HepG2 (cell line): ENCODE measurements at regions not wholly inside any gene's neighbourhood (a gene's known extent, or its start where the extent isn't known, plus 50 kb on each side); places are given as distances from the start of the nearest gene placed in this dataset.

Experiments
- ATAC-seq: fragments of 200-7000 bp; cut with Tn5 transposase; 3 replicates; pipeline ENCODE4 v1.9.1; 2020; ENCODE audit warnings: mild to moderate bottlenecking, moderate library complexity
- BruUV-seq: library from RNA; stranded (reverse); fragments of 400-500 nt; replicated peaks from 2 replicates; lab custom pipeline; 2021; lab: Mats Ljungman, UMichigan
- CTCF ChIA-PET: fragments of 300-600 bp; formaldehyde crosslinking; extraction: SDS; loops from one replicate; lab custom pipeline; 2021; ENCODE audit warnings: low total read pairs, inconsistent platforms, low intra/inter-chr PET ratio; lab: Yijun Ruan, JAX
- POLR2A ChIA-PET: fragments of 350-600 bp; sonication (Branson Sonifier 250); formaldehyde crosslinking; loops from one replicate; lab custom pipeline; 2020; ENCODE audit warnings: antibody characterized with exemption, inconsistent platforms; lab: Yijun Ruan, JAX
- DNase-seq: peaks from one replicate; pipeline ENCODE4 v3.0.0-alpha.2; 2015; ENCODE audit warnings: low spot score
- FAIRE-seq: peaks from 3 replicates; lab custom pipeline; 2011; peaks lifted over from hg19 to GRCh38; lab: Jason Lieb, UNC
- H2AFZ ChIP-seq: one replicate; pipeline ENCODE4 v1.6.1; 2011; ENCODE audit warnings: low read length, inconsistent platforms
- H3K27ac ChIP-seq: fragments of 300-600 bp; 3 replicates; pipeline ENCODE4 v1.8.0; 2011; ENCODE audit warnings: mixed run types, mild to moderate bottlenecking, mixed read lengths, low read length, inconsistent platforms; ENCODE audit not compliant: insufficient read depth; ENCODE audit errors: extremely low read length
- H3K27me3 ChIP-seq, 2 experiments: fragments of 200-600 bp in 1 of 2; 2 replicates in 1 of 2; 3 replicates in 1 of 2; pipeline versions ENCODE4 v1.6.0 to v1.8.0; 2011; ENCODE audit warnings: low read length in 2 of 2, mild to moderate bottlenecking in 2 of 2, moderate library complexity in 2 of 2, inconsistent platforms in 1 of 2; ENCODE audit not compliant: insufficient read depth in 2 of 2, control insufficient read depth in 1 of 2
- H3K36me3 ChIP-seq, 2 experiments: fragments of 200-600 bp in 1 of 2; replicated peaks in 1 of 2; 2 replicates in 1 of 2; 3 replicates in 1 of 2; pipeline versions ENCODE4 v1.5.1 to v1.8.0; 2011; ENCODE audit warnings: low read length in 2 of 2, inconsistent platforms in 1 of 2; ENCODE audit not compliant: insufficient read depth in 2 of 2, control insufficient read depth in 1 of 2
- H3K4me1 ChIP-seq: 2 replicates; pipeline ENCODE4 v1.5.1; 2012; ENCODE audit warnings: low read length, inconsistent platforms; ENCODE audit not compliant: insufficient read depth
- H3K4me2 ChIP-seq: 2 replicates; pipeline ENCODE4 v1.6.0; 2011; ENCODE audit warnings: low read depth, low read length, inconsistent platforms
- H3K4me3 ChIP-seq, 3 experiments: fragments of 200-600 bp in 1 of 3; sonication (generic), shearing (Covaris generic) in 1 of 3; replicated peaks in 1 of 3; 2 replicates each; pipeline ENCODE4 v1.5.1; 2011 to 2016; ENCODE audit warnings: low read length in 3 of 3, inconsistent platforms in 2 of 3, low read depth in 2 of 3, mild to moderate bottlenecking in 2 of 3, control low read depth in 1 of 3, mixed read lengths in 1 of 3; ENCODE audit not compliant: insufficient read depth in 1 of 3
- H3K79me2 ChIP-seq: one replicate; pipeline ENCODE4 v1.6.1; 2011; ENCODE audit warnings: low read length, inconsistent platforms; ENCODE audit not compliant: insufficient read depth
- H3K9ac ChIP-seq: 2 replicates; pipeline ENCODE4 v1.6.0; 2011; ENCODE audit warnings: mild to moderate bottlenecking, low read depth, low read length, inconsistent platforms; ENCODE audit not compliant: insufficient read depth
- H3K9me3 ChIP-seq: 2 replicates; pipeline ENCODE4 v1.5.1; 2012; ENCODE audit warnings: mild to moderate bottlenecking, low read length
- H4K20me1 ChIP-seq: 2 replicates; pipeline ENCODE4 v1.6.0; 2011; ENCODE audit warnings: inconsistent platforms, mild to moderate bottlenecking, low read length, moderate library complexity; ENCODE audit not compliant: insufficient read depth
- ELF4 ChIP-seq: sonication (generic); formaldehyde crosslinking; IDR thresholded peaks from 2 replicates; pipeline ENCODE4 v1.5.0; 2020; ENCODE audit warnings: missing genetic modification reagents, mild to moderate bottlenecking, moderate library complexity, borderline replicate concordance
- GABPB1 ChIP-seq: IDR thresholded peaks from 2 replicates; pipeline ENCODE4 v1.6.1; 2016; ENCODE audit warnings: mild to moderate bottlenecking, missing genetic modification reagents, moderate library complexity, missing compliant biosample characterization
- HMG20A ChIP-seq: IDR thresholded peaks from 2 replicates; pipeline ENCODE4 v1.6.1; 2016; ENCODE audit warnings: borderline replicate concordance
- KLF6 ChIP-seq: IDR thresholded peaks from 2 replicates; pipeline ENCODE4 v1.8.0; 2016; ENCODE audit warnings: missing biosample characterization, missing genetic modification reagents
- RBAK ChIP-seq: sonication (generic); formaldehyde crosslinking; IDR thresholded peaks from 2 replicates; pipeline ENCODE4 v1.5.1; 2020; ENCODE audit warnings: mild to moderate bottlenecking, missing genetic modification reagents
- SMC3 ChIP-seq: IDR thresholded peaks from 2 replicates; pipeline ENCODE4 v1.6.1; 2011; ENCODE audit warnings: low read length, improper control_type of control experiment
- TGIF2 ChIP-seq: IDR thresholded peaks from 2 replicates; pipeline ENCODE4 v1.6.1; 2016; ENCODE audit warnings: control low read depth, missing compliant biosample characterization
- YEATS2 ChIP-seq: sonication (generic); formaldehyde crosslinking; IDR thresholded peaks from 2 replicates; pipeline ENCODE4 v1.4.0; 2020; ENCODE audit warnings: missing genetic modification reagents, borderline replicate concordance
- ZBED4 ChIP-seq: sonication (generic); formaldehyde crosslinking; IDR thresholded peaks from 2 replicates; pipeline ENCODE4 v1.4.0; 2020; ENCODE audit warnings: missing genetic modification reagents, borderline replicate concordance
- ZFP91 ChIP-seq: sonication (generic); formaldehyde crosslinking; IDR thresholded peaks from 2 replicates; pipeline ENCODE4 v1.9.0; 2022; ENCODE audit warnings: missing genetic modification reagents, mild to moderate bottlenecking, borderline replicate concordance
- ZNF33B ChIP-seq: sonication (generic); formaldehyde crosslinking; IDR thresholded peaks from 2 replicates; pipeline ENCODE4 v1.5.1; 2020; ENCODE audit warnings: mild to moderate bottlenecking, missing genetic modification reagents
- ZNF883 ChIP-seq: sonication (generic); formaldehyde crosslinking; IDR thresholded peaks from 2 replicates; pipeline ENCODE4 v1.5.1; 2020; ENCODE audit warnings: mild to moderate bottlenecking, missing genetic modification reagents; ENCODE audit errors: not compliant biosample characterization
- WGBS: methylation state at CpG from one replicate; pipeline ENCODE4 v1.1.6; 2017; ENCODE audit warnings: low lambda C conversion rate; 5-methylcytosine and 5-hydroxymethylcytosine counted together
- in situ Hi-C: cut with HindIII; loops from 2 replicates; pipeline ENCODE4 v1.10.0; 2017; ENCODE audit warnings: low pct_unique_long_range_greater_than_20kb; ENCODE audit not compliant: extremely low pct_ligation_motif_present
- intact Hi-C: fragments of 100-400 bp; cut with micrococcal nuclease; formaldehyde crosslinking; loops from one replicate; pipeline ENCODE4 v1.10.0; 2022; ENCODE audit not compliant: unreplicated experiment
- TF ChIP-seq, protein P1 (sequence below): IDR thresholded peaks from 2 replicates; pipeline ENCODE4 v1.6.1; 2016; ENCODE audit warnings: missing compliant biosample characterization, missing genetic modification reagents, borderline replicate concordance
- TF ChIP-seq, protein P2 (sequence below): sonication (generic); formaldehyde crosslinking; IDR thresholded peaks from 2 replicates; pipeline ENCODE4 v1.5.1; 2020; ENCODE audit warnings: missing genetic modification reagents, mild to moderate bottlenecking, borderline replicate concordance
- TF ChIP-seq, protein P3 (sequence below): sonication (generic); formaldehyde crosslinking; IDR thresholded peaks from 2 replicates; pipeline ENCODE4 v1.5.0; 2020; ENCODE audit warnings: missing genetic modification reagents

GRCh38 chr7:388961-389701 is 99.2 kb downstream of the FOXL3 start:
- no peak overlapping the region; the same call in 1 of the 2 replicates for H3K4me2 ChIP-seq
- no peak overlapping the region for H2AFZ ChIP-seq
- POLR2A ChIA-PET = interaction anchor here (0.7 kb wide), 1 partner anchor 16 kb away, joined by 3 read pairs; no protein-coding TSS in a partner anchor
- H3K4me1 ChIP-seq = peaks cover 19% of the 10 kb centered on the region
- WGBS = 59% methylated on average over 17 of the region's 31 CpGs
- H3K27me3 ChIP-seq = peaks cover 8 to 35% of the 10 kb centered on the region in 2 experiments; a peak in 4 of 5 replicates
- intact Hi-C loops = no loop called here
- in situ Hi-C loops = no loop called here
- FAIRE-seq (no peak), DNase-seq (no peak), ATAC-seq (no peak)
- CTCF ChIA-PET = no interaction called here
- H3K9me3 ChIP-seq = peaks cover 6% of the 10 kb centered on the region; the same call in 1 of the 2 replicates
- no peak overlapping the region for H3K27ac ChIP-seq
- no peaks in the 10 kb centered on the region for H3K36me3 ChIP-seq
- no peaks in the 10 kb centered on the region for H3K79me2 ChIP-seq
- BruUV-seq = no TSS peak
- no peak overlapping the region for H3K9ac ChIP-seq
- H4K20me1 ChIP-seq = no peaks in the 10 kb centered on the region
- H3K4me3 ChIP-seq = no peak overlapping the region
- TF ChIP-seq ELF4 (CRISPR knock-in tag) (no peak), TGIF2 (CRISPR knock-in tag) (no peak), KLF6 (no peak), YEATS2 (CRISPR knock-in tag) (no peak), GABPB1 (CRISPR knock-in tag) (0 out of 2 replicates have a peak, but pooled peaks have one; percentile 5), ZNF33B (CRISPR knock-in tag) (no peak), ZBED4 (no peak), RBAK (peak; percentile 99), HMG20A (CRISPR knock-in tag) (no peak), ZFP91 (CRISPR knock-in tag) (0 out of 2 replicates have a peak, but pooled peaks have one; percentile 10), SMC3 (no peak), ZNF883 (CRISPR knock-in tag) (no peak)
- TF ChIP-seq, protein P1, sequence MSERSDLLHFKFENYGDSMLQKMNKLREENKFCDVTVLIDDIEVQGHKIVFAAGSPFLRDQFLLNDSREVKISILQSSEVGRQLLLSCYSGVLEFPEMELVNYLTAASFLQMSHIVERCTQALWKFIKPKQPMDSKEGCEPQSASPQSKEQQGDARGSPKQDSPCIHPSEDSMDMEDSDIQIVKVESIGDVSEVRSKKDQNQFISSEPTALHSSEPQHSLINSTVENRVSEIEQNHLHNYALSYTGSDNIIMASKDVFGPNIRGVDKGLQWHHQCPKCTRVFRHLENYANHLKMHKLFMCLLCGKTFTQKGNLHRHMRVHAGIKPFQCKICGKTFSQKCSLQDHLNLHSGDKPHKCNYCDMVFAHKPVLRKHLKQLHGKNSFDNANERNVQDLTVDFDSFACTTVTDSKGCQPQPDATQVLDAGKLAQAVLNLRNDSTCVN (CRISPR knock-in tag) = no peak
- TF ChIP-seq, protein P2, sequence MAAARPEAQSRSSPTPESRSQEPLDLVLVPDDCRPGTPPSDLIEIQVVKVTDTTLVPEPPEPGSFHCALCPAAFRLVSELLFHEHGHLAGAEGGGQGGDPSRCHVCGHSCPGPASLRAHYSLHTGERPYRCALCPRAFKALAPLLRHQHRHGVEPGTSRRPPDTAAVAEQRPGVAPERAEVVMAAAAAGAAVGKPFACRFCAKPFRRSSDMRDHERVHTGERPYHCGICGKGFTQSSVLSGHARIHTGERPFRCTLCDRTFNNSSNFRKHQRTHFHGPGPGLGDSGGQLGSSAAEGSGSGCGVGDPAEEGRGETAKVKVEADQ = no peak
- TF ChIP-seq, protein P3, sequence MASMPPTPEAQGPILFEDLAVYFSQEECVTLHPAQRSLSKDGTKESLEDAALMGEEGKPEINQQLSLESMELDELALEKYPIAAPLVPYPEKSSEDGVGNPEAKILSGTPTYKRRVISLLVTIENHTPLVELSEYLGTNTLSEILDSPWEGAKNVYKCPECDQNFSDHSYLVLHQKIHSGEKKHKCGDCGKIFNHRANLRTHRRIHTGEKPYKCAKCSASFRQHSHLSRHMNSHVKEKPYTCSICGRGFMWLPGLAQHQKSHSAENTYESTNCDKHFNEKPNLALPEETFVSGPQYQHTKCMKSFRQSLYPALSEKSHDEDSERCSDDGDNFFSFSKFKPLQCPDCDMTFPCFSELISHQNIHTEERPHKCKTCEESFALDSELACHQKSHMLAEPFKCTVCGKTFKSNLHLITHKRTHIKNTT (CRISPR knock-in tag) = no peak
